M059J (cell line): ENCODE measurements at regions not wholly inside any gene's neighbourhood (a gene's known extent, or its start where the extent isn't known, plus 50 kb on each side); places are given as distances from the start of the nearest gene placed in this dataset.

Experiments
- DNase-seq: peaks from one replicate; pipeline ENCODE4 v3.0.0-alpha.2; 2012; ENCODE audit warnings: low read depth

- DNase-seq: peak; percentile 50
Measured at GRCh38 chr18:27899893-27900292, 277.0 kb downstream of the CDH2 start.

- no peak for DNase-seq
Measured at GRCh38 chr18:27894746-27895145, 282.2 kb downstream of the CDH2 start.

- peak; percentile 73 for DNase-seq
Measured at GRCh38 chr18:27887711-27888495, 289.0 kb downstream of the CDH2 start.

- peak; percentile 72 for DNase-seq
Measured at GRCh38 chr18:27887287-27887686, 289.6 kb downstream of the CDH2 start.

- no peak for DNase-seq
Measured at GRCh38 chr18:27879540-27879939, 297.4 kb downstream of the CDH2 start.

- DNase-seq: no peak
Measured at GRCh38 chr18:27871726-27872125, 305.2 kb downstream of the CDH2 start.

- DNase-seq: no peak
Measured at GRCh38 chr18:27869735-27870134, 307.2 kb downstream of the CDH2 start.

GRCh38 chr18:27865431-27865830 lies 311.5 kb downstream of the CDH2 start:
- DNase-seq: peak; percentile 43

- DNase-seq: no peak
Measured at GRCh38 chr18:27863780-27864430, 313.0 kb downstream of the CDH2 start.

- no peak for DNase-seq
Measured at GRCh38 chr18:27862041-27862682, 314.8 kb downstream of the CDH2 start.

GRCh38 chr18:27861539-27861938 lies 315.4 kb downstream of the CDH2 start:
- no peak for DNase-seq

- peak; percentile 64 for DNase-seq
Measured at GRCh38 chr18:27860701-27861107, 316.2 kb downstream of the CDH2 start.

GRCh38 chr18:27860011-27860410 lies 316.9 kb downstream of the CDH2 start:
- peak; percentile 22 for DNase-seq

- DNase-seq: no peak
Measured at GRCh38 chr18:27856820-27857219, 320.1 kb downstream of the CDH2 start.

- no peak for DNase-seq
Measured at GRCh38 chr18:27855486-27855885, 321.4 kb downstream of the CDH2 start.

GRCh38 chr18:27854631-27855030 lies 322.3 kb downstream of the CDH2 start:
- DNase-seq: no peak

- DNase-seq: no peak
Measured at GRCh38 chr18:27848336-27848735, 328.6 kb downstream of the CDH2 start.

GRCh38 chr18:27847412-27847811 lies 329.5 kb downstream of the CDH2 start:
- peak; percentile 22 for DNase-seq

- DNase-seq: peak; percentile 26
Measured at GRCh38 chr18:27845897-27846296, 331.0 kb downstream of the CDH2 start.

- peak; percentile 94 for DNase-seq
Measured at GRCh38 chr18:27843783-27844777, 332.9 kb downstream of the CDH2 start.

GRCh38 chr18:27839141-27839540 lies 337.8 kb downstream of the CDH2 start:
- peak; percentile 95 for DNase-seq

GRCh38 chr18:27838225-27838624 lies 338.7 kb downstream of the CDH2 start:
- DNase-seq: peak; percentile 76
